GM21528 (cell line): ENCODE measurements at regions not wholly inside any gene's neighbourhood (a gene's known extent, or its start where the extent isn't known, plus 50 kb on each side); places are given as distances from the start of the nearest gene placed in this dataset.

Experiments used
- ATAC-seq: cut with Tn5 transposase; IDR thresholded peaks from one replicate; pipeline ENCODE4 v1.9.1; 2021; ENCODE audit warnings: mild to moderate bottlenecking, moderate library complexity; ENCODE audit not compliant: unreplicated experiment, low FRiP score

DNA sequence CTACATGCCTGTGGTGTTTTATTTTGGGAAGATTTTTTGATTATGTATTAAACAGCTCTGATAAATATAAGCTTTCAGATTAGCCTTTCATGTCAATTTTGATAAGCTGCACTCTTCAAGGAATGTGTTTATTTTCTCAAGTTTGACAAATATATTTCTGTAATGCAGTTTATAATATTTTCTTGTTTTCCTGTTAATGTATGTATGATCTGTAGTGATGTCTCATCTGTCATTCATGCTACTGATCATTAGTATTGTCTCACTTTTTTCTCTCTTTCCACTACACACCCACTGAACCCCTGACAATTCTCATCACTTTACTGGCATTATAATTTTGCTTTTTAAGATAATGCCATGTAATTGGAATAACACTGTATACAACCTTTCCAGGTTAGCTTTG is 100.9 kb downstream of the TMEM18 start:
- no peak for ATAC-seq

DNA sequence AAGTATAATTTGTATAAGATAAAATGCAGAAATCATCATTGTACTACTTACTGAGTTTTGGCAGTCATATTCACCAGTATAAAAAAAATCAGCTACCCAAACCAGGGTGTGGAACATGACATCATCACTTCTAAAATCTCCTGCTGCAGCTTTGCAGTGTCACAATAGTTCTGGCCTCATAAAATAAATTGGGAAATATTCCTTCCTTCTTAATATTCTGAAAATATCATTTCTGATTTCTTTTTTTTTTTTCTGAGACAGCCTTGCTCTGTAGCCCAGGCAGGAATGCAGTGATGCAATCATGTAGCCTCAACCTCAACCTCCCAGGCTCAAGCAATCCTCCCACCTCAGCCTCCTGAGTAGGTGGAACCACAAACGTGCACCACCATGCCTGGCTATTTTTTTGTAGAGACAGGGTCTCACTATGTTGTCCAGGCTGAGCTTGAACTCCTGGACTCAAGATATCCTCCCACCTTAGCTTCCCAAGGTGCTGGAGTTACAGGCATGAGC is 101.4 kb downstream of the TMEM18 start:
- ATAC-seq, result no peak

- ATAC-seq, result no peak
These were observed 102.0 kb downstream of the TMEM18 start for GRCh38 chr2:575030-575726.

GRCh38 chr2:573805-574392 is 103.3 kb downstream of the TMEM18 start:
- no peak for ATAC-seq

- ATAC-seq, result no peak
These were observed 104.2 kb downstream of the TMEM18 start for GRCh38 chr2:573025-573424.

GRCh38 chr2:569681-570080 is 107.5 kb downstream of the TMEM18 start:
- no peak for ATAC-seq

DNA sequence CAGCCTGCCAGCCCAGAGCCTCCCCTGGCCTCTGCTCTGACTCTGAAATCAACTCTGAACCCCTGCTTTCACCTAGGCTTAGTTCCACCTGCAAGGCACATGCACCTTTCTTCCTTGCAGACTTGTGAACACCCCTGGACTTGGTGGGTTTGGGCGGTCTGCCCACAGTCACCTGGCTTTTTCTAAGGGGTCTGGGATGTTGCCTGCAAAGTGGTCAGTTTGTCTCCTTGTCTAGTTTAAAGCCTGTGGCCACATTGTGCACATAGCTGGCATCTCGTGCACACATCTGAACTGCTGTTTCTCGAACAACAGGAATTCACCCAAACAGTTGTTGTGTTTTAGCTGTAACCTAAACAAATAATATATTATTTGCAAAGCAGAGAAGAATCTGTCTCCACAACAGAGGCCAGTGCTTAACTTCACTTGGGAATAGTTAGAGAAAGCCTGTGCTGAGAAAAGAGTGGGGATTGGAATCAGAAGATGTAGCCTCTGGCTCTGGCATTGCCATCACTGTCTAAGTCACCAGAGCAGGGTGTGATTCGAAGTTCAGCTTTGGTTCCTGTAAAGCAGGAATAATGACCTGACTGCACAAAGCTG is 108.5 kb downstream of the TMEM18 start:
- ATAC-seq, result no peak

GRCh38 chr2:567865-568638 is 109.2 kb downstream of the TMEM18 start:
- no peak for ATAC-seq

DNA sequence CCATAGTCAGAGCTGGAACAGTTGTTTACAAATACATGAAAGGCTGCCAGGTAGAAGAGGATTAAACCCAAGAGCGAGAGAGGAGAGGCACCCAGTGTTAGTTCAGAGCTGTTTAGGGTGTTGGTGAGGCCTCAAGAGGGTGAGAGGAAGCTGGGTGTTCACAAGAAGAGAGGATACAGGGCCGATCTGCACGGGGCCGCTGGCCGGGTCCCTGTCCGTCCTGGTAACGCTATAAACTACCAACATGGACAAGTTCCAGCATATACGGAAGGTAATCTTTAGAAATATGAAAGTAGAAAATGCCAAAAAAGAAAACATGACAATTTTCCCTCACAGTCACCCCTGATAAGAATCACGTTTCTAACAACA is 109.7 kb downstream of the TMEM18 start:
- no peak for ATAC-seq

DNA sequence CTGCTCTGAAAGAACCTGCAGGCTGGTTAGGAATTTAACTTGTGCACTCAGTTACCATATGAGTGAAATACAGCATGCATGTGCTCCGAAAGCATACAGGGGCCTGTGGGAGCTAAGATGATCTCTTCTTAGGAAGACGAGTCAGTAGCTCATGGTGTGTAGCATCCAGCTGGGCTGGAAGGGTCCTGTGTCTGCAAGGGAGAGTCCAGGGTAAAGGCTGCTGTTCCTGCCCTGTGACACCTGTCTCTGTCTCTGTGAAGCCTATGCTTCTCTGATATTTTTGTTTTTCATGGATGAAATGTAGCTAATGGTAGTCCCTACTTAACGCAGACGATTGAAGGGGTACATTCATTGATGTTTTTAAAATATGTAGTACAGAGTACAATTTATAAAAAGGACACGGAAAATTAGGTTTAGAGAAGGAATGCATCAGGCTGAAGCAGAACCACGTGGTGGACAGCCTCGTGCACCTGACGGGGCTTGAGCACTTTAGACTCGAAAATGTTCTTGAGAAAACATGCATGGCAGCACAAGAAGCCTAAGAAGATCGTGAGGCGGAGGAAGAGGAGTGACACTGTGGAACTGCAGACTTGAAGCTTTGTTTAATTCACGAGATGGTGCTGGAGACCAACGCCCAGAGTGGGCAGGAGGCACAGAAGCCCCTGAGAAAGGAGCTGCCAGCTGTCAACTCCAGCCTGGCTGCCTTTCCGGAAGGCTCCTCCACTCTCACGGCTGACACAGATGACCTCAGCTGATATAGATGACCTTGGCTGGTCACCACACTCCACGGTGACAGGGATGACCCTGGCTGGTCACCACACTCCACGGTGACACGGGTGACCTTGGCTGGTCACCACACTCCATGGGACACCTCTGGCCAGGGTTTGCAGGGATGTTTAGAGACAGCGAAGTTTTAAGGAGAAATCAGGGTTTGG is 110.6 kb downstream of the TMEM18 start:
- no peak for ATAC-seq

DNA sequence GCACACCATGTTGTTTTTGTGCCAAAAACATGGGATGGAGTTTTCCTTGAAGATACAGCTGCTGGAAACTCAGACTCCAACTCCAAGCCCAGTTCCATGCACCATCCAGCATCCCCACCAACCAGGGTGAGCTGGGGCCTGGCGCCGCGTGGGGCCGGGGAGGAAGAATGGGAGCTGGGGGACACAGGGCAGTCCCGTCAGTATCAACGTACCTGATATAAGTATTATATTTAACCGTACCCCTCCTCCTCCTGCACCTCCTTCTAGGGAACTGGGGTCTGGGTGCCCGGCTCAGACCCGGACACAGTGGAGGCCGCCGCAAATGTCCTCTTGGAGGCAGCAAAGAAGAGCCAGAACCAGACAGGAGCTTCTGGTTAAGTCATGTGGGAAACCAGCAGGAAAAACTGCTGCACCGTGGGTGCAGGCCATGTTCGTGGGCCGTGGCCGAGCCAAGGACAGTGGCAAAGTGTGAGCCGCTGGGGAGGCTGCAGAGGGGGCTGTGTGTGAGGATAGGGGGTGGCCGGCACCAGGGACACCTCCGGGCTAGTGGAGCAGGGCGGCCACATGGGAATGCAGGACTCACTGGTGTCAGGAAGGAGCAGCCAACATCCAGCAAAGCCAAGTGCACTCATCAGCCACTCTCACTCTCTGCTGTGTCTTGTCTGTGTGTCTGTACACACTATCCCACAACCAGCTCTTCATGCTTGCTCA is 112.6 kb downstream of the TMEM18 start:
- no peak for ATAC-seq

- no peak for ATAC-seq
These were observed 113.7 kb downstream of the TMEM18 start for GRCh38 chr2:563512-563911.

DNA sequence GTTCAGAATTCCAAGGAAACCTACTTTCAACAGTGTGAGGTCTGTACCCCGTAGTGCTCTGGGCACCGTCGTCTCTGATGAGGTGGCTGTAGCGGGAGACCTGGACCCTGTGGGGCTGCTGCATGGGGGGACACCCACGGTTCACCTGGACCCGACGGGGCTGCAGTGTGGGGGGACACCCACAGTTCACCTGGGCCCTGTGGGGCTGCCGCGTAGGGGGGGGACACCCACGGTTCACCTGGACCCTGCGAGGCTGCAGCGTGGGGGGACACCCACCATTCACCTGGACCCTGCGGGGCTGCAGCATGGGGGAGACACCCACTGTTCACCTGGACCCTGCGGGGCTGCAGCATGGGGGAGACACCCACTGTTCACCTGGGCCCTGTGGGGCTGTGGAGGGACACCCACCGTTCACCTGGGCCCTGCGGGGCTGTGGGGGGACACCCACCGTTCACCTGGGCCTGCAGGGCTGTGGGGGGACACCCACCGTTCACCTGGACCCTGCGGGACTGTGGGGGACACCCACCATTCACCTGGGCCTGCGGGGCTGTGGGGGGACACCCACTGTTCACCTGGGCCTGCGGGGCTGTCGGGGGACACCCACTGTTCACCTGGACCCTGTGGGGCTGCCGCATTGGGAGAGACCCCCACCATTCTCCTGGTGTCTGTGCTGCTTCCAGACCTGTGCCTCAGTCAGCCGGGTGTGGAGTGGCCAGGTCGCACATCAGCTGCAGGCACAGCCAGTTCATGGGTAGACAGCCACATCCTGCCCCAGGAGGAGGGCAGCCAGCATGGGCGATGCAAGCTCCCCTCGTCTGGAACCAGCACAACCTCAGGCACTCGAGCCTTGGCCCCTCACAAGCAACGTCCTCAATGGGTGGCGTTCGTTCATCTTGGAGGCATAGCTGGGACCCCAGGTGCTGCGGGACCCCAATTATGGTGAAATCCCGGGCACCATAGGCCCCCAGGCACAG is 114.5 kb downstream of the TMEM18 start:
- no peak for ATAC-seq

DNA sequence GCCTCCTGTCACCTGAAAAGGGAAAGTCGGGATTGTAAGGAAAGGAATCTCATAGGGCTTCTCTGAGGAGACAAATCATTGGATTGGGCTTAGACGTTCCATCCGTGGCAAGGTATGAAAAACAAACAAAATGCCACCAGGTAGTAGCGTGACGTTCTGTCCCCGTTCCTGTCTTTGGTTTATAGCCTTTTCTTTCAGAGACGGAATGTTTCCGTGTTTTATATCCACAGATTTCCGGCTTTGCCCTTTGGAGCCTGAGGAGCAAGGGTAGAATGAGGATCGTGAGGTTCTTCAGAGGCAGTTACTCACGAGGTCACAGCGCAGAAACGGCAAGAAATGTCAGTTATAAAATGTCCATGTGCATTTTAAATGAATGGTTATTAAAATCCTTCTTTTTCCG is 118.3 kb downstream of the TMEM18 start:
- ATAC-seq, result no peak

- ATAC-seq, result no peak
These were observed 118.9 kb downstream of the TMEM18 start for GRCh38 chr2:558302-558642.

DNA sequence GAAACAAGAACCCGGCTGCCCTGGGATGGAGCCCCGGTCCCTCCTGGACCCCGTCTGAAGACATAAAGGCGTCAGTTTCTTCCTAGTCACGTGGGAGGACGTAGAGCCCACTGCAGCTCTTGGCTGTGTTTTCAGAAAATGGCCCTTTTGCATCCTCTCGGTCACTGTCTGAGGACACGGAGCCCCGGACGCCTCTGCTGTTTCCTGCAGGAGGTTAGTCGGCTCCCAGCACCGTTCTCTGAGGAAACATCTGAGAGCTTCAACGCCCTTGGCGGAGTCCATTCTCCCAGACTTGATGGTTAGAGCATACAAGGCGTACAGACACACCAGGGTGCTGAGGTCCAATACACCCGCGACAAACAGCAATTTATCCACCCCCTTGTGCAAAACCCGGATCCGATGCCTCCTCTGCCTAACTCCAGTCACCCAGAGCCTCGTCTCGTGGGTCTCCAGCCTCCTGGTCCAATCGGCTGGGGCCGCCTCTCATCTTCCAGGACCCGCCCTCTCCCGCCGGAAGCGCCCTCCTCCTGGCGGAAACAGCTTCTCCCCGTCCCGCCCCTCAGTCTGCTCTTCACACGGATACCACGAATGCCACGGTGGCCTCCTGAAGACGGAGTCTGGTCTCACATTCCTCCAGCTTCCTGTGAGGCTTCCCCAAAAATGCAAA is 119.4 kb downstream of the TMEM18 start:
- ATAC-seq, result no peak

DNA sequence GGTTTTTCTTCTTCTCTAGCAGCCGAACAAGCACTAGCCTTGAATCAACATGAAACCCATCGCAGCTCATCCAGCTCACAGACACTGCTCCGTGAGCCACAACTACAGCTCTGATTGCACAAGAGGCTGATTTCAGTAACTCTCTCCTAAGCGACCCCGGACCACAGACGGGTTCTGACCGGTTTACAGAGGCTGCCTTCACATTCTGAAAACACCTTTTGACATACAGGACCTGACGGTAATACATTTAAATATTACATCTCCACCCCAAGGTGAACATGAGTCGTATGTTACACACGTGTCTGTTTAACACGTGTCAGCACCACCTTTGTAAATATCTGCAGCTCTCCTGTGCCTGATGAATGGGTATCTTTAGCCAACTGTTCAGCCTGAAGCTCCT is 120.7 kb downstream of the TMEM18 start:
- no peak for ATAC-seq
